Activated CD4-positive, alpha-beta T cell treated with anti-CD3 and anti-CD28 coated beads, Interleukin-10, Interleukin-2, amounts not matched to agents 100 ng/mL and 50 ng/mL, durations not matched to agents 16 hours and 8 hours (primary cell): ENCODE measurements at regions not wholly inside any gene's neighbourhood (a gene's known extent, or its start where the extent isn't known, plus 50 kb on each side); places are given as distances from the start of the nearest gene placed in this dataset.
"Not testable (repeated sequence)": the region's sequence is repeated elsewhere in the genome, so short reads cannot be mapped to it uniquely, and the experiment has no call there.

Experiments used
- DNase-seq: peaks from one replicate; pipeline ENCODE4 v3.0.0-alpha.2; 2020

DNA sequence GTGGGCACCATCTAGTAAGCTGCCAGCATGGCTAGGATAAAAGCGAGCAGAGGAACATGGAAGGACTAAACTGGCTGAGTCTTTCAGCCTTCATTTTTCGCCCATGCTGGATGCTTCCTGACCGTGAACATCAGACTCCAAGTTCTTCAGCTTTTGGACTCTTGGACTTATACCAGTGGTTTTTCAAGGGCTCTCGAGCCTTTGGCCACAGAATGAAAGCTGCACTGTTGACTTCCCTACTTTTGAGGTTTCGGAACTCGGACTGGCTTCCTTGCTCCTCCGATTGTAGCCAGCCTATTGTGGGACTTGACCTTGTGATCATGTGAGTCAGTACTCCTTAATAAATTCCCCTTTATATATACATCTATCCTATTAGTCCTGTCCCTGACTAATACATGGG lies 785.1 kb upstream of the SLITRK6 start:
- no peak for DNase-seq

DNA sequence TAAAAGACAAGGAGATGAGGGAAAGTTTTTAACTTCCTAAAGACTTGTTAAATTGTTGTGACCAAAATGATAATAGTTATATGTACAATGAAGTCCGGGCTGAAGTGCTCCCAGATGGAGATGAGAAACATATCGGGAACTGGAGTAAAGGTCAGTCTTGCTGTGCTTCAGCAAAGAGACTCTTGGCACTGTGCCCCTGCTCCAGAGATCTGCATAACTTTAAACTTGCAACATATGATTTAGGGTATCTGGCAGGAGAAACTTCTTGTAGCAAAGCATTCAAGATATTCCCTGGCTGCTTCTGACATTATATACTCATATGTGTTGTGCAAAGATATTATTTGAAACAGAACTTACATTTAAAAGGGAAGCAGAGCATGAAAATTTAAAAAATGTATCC lies 786.6 kb upstream of the SLITRK6 start:
- no peak for DNase-seq

- DNase-seq, result no peak
Measured at GRCh38 chr13:86591862-86592261, 792.6 kb upstream of the SLITRK6 start.

GRCh38 chr13:86601351-86601750 lies 802.1 kb upstream of the SLITRK6 start:
- no peak for DNase-seq

- DNase-seq, result no peak
Measured at GRCh38 chr13:86606264-86606663, 807.0 kb upstream of the SLITRK6 start.

DNA sequence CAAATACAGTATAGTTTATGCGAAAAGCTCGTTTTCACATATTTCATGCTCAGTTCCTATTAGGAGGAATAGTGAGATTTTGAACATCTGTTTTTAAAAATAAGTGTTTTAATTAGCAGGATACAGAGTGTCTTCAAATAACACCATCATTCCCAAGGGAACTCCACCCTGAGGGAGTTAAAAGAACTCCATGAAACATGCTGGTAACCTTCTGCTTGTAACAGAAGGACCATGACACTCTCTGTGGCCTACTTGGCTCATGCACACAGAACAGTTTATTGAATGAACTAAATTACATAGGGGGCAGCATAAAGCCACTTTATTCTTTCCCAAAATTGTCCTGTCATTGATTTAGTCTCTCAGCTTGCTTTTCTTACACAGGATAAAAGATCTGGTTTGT lies 809.5 kb upstream of the SLITRK6 start:
- no peak for DNase-seq

- no peak for DNase-seq
Measured at GRCh38 chr13:86633346-86633745, 834.1 kb upstream of the SLITRK6 start.

DNA sequence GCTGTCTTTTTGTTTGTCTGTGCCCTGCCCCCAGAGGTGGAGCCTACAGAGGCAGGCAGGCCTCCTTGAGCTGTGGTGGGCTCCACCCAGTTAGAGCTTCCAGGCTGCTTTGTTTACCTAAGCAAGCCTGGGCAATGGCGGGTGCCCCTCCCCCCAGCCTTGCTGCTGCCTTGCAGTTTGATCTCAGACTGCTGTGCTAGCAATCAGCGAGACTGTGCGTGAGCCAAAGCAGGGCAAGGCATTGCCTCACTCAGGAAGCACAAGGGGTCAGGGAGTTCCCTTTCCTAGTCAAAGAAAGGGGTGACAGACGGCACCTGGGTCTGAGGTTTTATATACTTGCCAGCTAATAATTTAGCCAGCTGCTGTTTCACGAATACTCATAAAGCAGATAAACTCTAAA lies 852.0 kb upstream of the SLITRK6 start:
- not testable (repeated sequence) for DNase-seq

DNA sequence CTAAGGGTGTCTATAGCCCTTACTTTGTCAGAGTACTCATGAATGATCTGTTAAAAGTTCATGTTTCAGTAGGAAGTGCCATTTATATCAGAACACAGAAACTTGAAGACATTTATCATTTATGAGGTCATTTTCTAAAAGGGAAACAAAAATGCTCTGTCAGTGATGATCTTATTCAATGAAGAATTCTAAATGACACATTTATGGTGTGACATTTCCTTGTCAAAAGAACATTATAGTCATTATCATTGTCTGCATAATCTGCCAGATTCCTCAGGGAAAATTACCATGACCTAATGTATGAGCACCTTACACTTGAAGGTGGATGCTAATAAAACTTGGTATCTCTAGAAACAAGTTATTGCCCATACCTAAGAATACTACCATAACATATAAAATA lies 853.8 kb upstream of the SLITRK6 start:
- DNase-seq, result no peak

DNA sequence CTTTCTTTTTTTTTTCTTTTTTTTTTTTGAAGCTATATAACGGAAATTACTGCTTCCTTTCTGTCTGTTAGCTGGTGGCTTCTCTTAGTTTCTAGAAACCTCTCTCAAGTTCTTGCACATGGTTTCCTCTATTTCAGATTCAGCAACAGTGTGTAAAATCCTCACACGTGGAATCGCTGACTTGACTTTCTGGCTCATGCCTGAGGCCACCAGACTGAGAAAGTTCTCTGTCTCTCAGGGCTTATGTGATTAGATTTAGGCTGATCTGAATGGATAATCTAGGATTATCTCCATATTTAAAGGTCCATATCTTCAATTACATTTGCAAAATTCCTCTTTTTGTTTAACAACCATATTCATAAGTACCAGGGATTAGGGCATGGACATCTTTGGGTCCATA lies 856.3 kb upstream of the SLITRK6 start:
- no peak for DNase-seq

DNA sequence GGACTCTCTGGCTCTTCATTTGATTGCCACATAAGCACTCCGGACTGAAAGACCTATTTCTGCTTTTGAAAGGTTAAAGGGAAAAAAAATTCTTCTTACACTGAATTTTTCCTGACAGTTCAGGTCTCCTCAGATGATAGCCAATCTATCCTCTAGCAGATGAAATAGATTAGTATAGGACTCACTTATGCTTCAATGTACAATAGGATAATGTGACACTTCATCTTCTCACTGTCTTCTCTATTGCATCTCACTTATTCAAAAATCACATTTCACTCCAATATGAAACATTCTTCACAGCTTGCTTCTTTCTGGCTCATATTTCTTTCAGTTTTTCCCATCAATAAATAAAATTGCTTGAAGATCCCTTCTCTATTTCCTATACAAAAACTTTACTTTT lies 860.9 kb upstream of the SLITRK6 start:
- no peak for DNase-seq

GRCh38 chr13:86665842-86666241 lies 866.6 kb upstream of the SLITRK6 start:
- no peak for DNase-seq

- DNase-seq, result no peak
Measured at GRCh38 chr13:86673931-86674431, 874.8 kb upstream of the SLITRK6 start.

DNA sequence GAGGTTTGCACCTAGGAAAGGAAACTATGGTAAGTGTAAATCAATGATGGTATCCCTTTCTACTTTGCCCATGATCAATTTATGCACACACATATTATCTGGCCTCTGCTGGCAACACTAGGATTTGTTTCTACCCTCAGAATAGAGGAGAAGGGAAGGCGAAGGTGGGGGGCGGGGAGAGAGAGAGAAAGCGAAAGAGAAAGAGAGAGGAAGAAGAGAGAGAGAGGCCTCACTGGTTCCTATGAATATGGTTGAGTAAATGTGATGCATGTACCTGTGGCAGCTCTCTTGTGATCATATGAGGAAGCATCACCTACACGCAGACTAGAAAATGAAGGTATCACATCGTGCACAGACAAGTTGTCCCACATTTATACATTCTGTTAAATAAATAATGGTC lies 882.0 kb upstream of the SLITRK6 start:
- no peak for DNase-seq

GRCh38 chr13:86684402-86684801 lies 885.2 kb upstream of the SLITRK6 start:
- no peak for DNase-seq

- no peak for DNase-seq
Measured at GRCh38 chr13:86689911-86690310, 890.7 kb upstream of the SLITRK6 start.

DNA sequence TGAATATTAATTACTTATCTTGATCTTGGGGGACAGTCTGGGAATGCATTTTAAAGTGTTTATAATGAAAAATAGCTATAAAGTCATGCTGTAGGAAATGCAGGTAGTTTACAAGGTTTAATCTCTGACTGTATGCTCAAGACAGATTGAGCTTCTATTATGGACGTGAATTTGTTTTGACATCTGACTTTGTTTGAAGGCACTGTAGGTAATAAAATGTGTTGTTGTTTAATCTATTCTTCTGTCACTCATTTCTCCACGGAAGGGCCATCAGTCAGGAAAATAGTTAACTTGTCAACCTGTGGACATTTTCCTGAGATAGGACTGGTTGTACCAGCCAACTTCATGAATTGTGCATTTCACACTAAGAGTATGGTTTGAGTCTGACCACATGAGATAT lies 893.1 kb upstream of the SLITRK6 start:
- no peak for DNase-seq

- DNase-seq, result no peak
Measured at GRCh38 chr13:86710013-86710412, 910.8 kb upstream of the SLITRK6 start.

- no peak for DNase-seq
Measured at GRCh38 chr13:86710896-86711295, 911.7 kb upstream of the SLITRK6 start.

- no peak for DNase-seq
Measured at GRCh38 chr13:86714495-86714894, 915.3 kb upstream of the SLITRK6 start.

GRCh38 chr13:86725105-86725504 lies 925.9 kb upstream of the SLITRK6 start:
- no peak for DNase-seq

- DNase-seq, result no peak
Measured at GRCh38 chr13:86729206-86729605, 930.0 kb upstream of the SLITRK6 start.

DNA sequence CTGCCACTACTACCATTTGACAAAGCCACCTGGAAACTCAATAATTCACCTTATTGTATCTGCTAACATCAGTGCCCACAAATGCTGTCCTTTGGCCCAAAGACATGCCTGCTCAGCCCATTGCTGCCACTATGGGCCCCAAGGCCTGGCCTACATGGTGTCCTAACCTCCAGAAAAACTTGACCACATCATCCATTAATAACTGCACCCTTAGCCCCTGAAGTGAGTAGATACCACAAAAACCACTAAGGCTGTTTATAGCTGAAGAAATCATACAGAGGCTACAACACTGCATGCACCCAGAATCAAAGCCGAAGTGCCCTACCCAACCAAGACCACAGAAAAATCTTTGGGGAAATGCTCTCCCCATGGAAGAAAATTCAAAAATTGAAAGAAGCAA lies 932.8 kb upstream of the SLITRK6 start:
- no peak for DNase-seq

DNA sequence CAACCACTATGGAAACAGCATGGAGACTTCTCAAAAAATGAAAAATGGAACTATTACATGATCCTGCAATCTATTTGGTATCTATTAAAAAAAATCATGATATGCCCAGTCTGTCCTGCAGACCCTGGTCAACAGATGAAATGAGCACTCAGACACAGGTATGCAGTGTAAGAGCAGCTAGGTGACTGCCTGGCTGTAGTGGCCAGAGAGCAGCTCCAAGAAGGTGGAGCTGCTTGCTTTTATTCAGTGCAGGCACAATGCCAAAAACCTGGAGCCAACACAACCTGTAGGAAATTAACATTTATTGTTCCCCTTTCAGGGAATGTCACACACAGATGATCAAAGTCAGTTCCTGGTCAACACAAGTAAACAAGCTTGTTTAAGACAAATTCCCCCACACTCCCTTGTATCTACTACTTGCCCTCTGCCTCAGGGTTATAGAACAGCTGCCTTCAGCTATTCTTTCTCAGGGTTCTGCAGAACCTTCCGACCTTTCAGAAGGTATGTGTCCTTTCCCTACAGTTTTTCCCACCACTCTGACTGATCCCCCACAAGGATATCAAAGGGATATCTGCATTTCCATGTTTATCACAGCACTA lies 933.7 kb upstream of the SLITRK5 start:
- DNase-seq, result no peak

DNA sequence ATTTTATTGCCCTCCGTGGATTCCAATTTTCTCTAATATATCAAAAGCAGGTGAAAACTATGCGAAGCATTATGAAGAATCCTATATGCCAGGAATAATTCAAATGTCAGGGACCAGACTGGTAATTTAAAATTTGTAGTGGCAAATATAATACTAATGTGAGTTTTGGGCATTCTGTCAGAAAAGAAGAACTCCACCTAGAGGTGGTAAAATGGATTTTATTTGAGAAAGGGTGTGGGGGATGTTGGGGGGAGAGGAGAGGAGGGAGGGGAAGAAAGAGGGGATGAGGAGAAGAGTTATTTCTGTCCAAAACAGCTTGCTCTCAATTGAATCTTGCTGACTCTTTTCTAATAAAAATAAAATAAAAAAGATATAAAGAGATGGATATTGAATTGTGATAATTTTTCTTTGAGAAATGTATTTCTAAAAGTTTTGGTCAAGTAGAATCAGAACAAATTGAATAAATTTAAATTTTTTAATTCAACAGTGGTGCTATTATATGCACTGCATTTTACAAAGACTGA lies 929.3 kb upstream of the SLITRK5 start:
- DNase-seq, result no peak
